GM12878 (cell line): ENCODE measurements at regions not wholly inside any gene's neighbourhood (a gene's known extent, or its start where the extent isn't known, plus 50 kb on each side); places are given as distances from the start of the nearest gene placed in this dataset.

Experiments
- ATAC-seq: fragments of 200-7000 bp; cut with Tn5 transposase; 3 replicates; pipeline ENCODE4 v1.9.1; 2020; ENCODE audit warnings: mild to moderate bottlenecking, moderate library complexity
- BruUV-seq: library from RNA; stranded (reverse); fragments of 400-500 nt; replicated peaks from 2 replicates; lab custom pipeline; 2021; lab: Mats Ljungman, UMichigan
- CTCF ChIA-PET: fragments of 300-600 bp; sonication (Branson Sonifier 250); formaldehyde crosslinking; extraction: SDS; loops from one replicate; lab custom pipeline; 2021; ENCODE audit warnings: inconsistent platforms; lab: Yijun Ruan, JAX
- POLR2A ChIA-PET: fragments of 350-600 bp; formaldehyde crosslinking; extraction: SDS; loops from one replicate; lab custom pipeline; 2021; ENCODE audit warnings: inconsistent platforms; lab: Charles Lee
- RAD21 ChIA-PET: fragments of 300-600 bp; sonication (Branson Sonifier 250); formaldehyde crosslinking; loops from one replicate; lab custom pipeline; 2023; ENCODE audit warnings: antibody characterized with exemption; ENCODE audit not compliant: unreplicated experiment; lab: Charles Lee
- SMC1A ChIA-PET: fragments of 300-600 bp; sonication (Branson Sonifier 250); formaldehyde crosslinking; loops from one replicate; lab custom pipeline; 2023; ENCODE audit not compliant: unreplicated experiment, uncharacterized antibody; lab: Charles Lee
- DNase-seq: peaks from one replicate; pipeline ENCODE4 v3.0.0-alpha.2; 2011; ENCODE audit warnings: low read depth, low spot score
- FAIRE-seq: peaks from 3 replicates; lab custom pipeline; 2011; peaks lifted over from hg19 to GRCh38; lab: Jason Lieb, UNC
- H2AFZ ChIP-seq: 2 replicates; pipeline ENCODE4 v1.6.0; 2011; ENCODE audit warnings: low read depth, low read length, control low read depth; ENCODE audit not compliant: control insufficient read depth
- H3K27ac ChIP-seq: 2 replicates; pipeline ENCODE4 v1.5.1; 2011; ENCODE audit warnings: control low read depth; ENCODE audit not compliant: control insufficient read depth, insufficient read depth
- H3K27me3 ChIP-seq, 2 experiments: replicated peaks in 1 of 2; 2 replicates each; pipeline versions ENCODE4 v1.6.0 to v1.6.1; 2011; ENCODE audit warnings: low read length in 1 of 2; ENCODE audit not compliant: control insufficient read depth in 2 of 2, insufficient read depth in 2 of 2
- H3K36me3 ChIP-seq, 2 experiments: 2 replicates each; pipeline ENCODE4 v1.5.1; 2011; ENCODE audit warnings: low read length in 1 of 2; ENCODE audit not compliant: control insufficient read depth in 2 of 2, insufficient read depth in 2 of 2
- H3K4me1 ChIP-seq: 2 replicates; pipeline ENCODE4 v1.6.1; 2011; ENCODE audit warnings: mild to moderate bottlenecking, low read length, moderate library complexity, mixed read lengths; ENCODE audit not compliant: control insufficient read depth, insufficient read depth
- H3K4me2 ChIP-seq: 2 replicates; pipeline ENCODE4 v1.6.0; 2011; ENCODE audit warnings: control low read depth; ENCODE audit not compliant: control insufficient read depth, insufficient read depth
- H3K4me3 ChIP-seq: fragments of 200-600 bp; sonication (generic); 2 replicates; pipeline ENCODE4 v1.5.1; 2016
- H3K79me2 ChIP-seq: 2 replicates; pipeline ENCODE4 v1.6.0; 2011; ENCODE audit warnings: low read length; ENCODE audit not compliant: control insufficient read depth, insufficient read depth
- H3K9ac ChIP-seq: 2 replicates; pipeline ENCODE4 v1.8.0; 2011; ENCODE audit warnings: low read length, control low read depth, mixed read lengths; ENCODE audit not compliant: control insufficient read depth, insufficient read depth
- H3K9me3 ChIP-seq: replicated peaks from 3 replicates; pipeline ENCODE4 v1.5.1; 2011; ENCODE audit warnings: mild to moderate bottlenecking, low read length; ENCODE audit not compliant: control insufficient read depth, insufficient read depth
- H4K20me1 ChIP-seq: 2 replicates; pipeline ENCODE4 v1.6.0; 2011; ENCODE audit not compliant: control insufficient read depth, insufficient read depth
- CHD4 ChIP-seq: fragments of 200-600 bp; sonication (generic); IDR thresholded peaks from 2 replicates; pipeline ENCODE4 v1.6.1; 2016; ENCODE audit warnings: mild to moderate bottlenecking
- ESRRA ChIP-seq: IDR thresholded peaks from 2 replicates; pipeline ENCODE4 v1.6.1; 2012; ENCODE audit warnings: mild to moderate bottlenecking, low read length, improper control_type of control experiment
- MYC ChIP-seq: IDR thresholded peaks from 2 replicates; pipeline ENCODE4 v1.6.1; 2011; ENCODE audit warnings: mild to moderate bottlenecking, low read length, moderate library complexity, inconsistent platforms; ENCODE audit not compliant: insufficient read depth, insufficient replicate concordance, insufficient read length, severe bottlenecking
- NRF1 ChIP-seq: conservative IDR thresholded peaks from 2 replicates; pipeline ENCODE4 v1.6.1; 2011; ENCODE audit warnings: mild to moderate bottlenecking, low read depth, low read length, improper control_type of control experiment
- SMAD5 ChIP-seq: IDR thresholded peaks from 2 replicates; pipeline ENCODE4 v1.6.1; 2016; ENCODE audit warnings: antibody characterized with exemption, low read depth
- ZNF622 ChIP-seq: fragments of 450-650 bp; IDR thresholded peaks from 2 replicates; pipeline ENCODE4 v1.6.1; 2017; ENCODE audit warnings: mild to moderate bottlenecking, inconsistent platforms
- WGBS: methylation state at CpG from one replicate; pipeline ENCODE4 v1.1.6; 2016; ENCODE audit warnings: low lambda C conversion rate; ENCODE audit not compliant: insufficient replicate concordance, insufficient coverage; ENCODE audit errors: missing lambda C conversion rate; 5-methylcytosine and 5-hydroxymethylcytosine counted together
- in situ Hi-C: fragments of 300-500 bp; cut with MboI; formaldehyde crosslinking; loops from 9 replicates; pipeline ENCODE4 v1.14.3; 2018; ENCODE audit warnings: mixed read lengths
- intact Hi-C: fragments of 100-400 bp; cut with micrococcal nuclease; formaldehyde crosslinking; loops from one replicate; pipeline ENCODE4 v1.14.2; 2022; ENCODE audit not compliant: unreplicated experiment
- TF ChIP-seq, protein P1 (sequence below): fragments of 450-650 bp; IDR thresholded peaks from 2 replicates; pipeline ENCODE4 v1.6.1; 2017; ENCODE audit warnings: low read depth, mild to moderate bottlenecking, moderate library complexity

DNA sequence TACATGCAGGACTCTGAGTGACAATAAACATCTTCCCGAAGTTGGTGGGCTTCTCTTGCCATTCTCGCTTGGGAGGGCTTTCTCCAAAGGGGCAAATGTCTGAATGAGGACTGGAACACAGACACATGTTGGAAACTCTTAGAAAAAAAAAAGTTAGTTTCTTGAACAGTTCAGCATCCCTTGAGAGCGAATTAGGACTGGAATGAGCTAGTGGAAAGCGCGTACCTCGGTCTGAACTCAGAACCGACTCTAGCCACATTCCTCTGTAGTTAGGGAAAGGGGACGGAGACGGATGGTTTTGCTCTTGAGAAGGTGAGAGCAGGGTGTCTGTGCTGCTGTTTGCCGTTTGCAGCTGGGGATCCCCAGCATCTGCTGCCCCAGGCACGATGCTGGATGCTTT, 517.3 kb downstream of the TBC1D22A start:
- H3K4me2 ChIP-seq, result no peak overlapping the region
- H3K9ac ChIP-seq, result no peak overlapping the region
- no peak for ATAC-seq
- TF ChIP-seq ESRRA (no peak), CHD4 (no peak), ZNF622 (no peak), MYC (no peak), NRF1 (no peak)
- TF ChIP-seq, protein P1, sequence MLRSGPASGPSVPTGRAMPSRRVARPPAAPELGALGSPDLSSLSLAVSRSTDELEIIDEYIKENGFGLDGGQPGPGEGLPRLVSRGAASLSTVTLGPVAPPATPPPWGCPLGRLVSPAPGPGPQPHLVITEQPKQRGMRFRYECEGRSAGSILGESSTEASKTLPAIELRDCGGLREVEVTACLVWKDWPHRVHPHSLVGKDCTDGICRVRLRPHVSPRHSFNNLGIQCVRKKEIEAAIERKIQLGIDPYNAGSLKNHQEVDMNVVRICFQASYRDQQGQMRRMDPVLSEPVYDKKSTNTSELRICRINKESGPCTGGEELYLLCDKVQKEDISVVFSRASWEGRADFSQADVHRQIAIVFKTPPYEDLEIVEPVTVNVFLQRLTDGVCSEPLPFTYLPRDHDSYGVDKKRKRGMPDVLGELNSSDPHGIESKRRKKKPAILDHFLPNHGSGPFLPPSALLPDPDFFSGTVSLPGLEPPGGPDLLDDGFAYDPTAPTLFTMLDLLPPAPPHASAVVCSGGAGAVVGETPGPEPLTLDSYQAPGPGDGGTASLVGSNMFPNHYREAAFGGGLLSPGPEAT, result no peak
- 34% methylated on average over 11 of the region's 11 CpGs for WGBS
- ChIA-PET RAD21 (no interaction called here), SMC1A (no interaction called here), CTCF (interaction anchor here (0.9 kb wide), 1 partner anchor 14 kb away, joined by 3 read pairs; no protein-coding TSS in a partner anchor), POLR2A (no interaction called here)
- H4K20me1 ChIP-seq, result no peaks in the 10 kb centered on the region
- no peaks in the 10 kb centered on the region for H3K4me1 ChIP-seq
- no TSS peak for BruUV-seq
- in situ Hi-C loops (no loop called here), intact Hi-C loops (no loop called here)
- no peak overlapping the region for H3K4me3 ChIP-seq
- H2AFZ ChIP-seq, result no peak overlapping the region
- H3K27ac ChIP-seq, result no peak overlapping the region
- FAIRE-seq, result no peak
- H3K36me3 ChIP-seq, result no peaks in the 10 kb centered on the region
- no peaks in the 10 kb centered on the region for H3K9me3 ChIP-seq
- H3K79me2 ChIP-seq, result no peaks in the 10 kb centered on the region
- no peak for DNase-seq
- no peaks in the 10 kb centered on the region for H3K27me3 ChIP-seq

DNA sequence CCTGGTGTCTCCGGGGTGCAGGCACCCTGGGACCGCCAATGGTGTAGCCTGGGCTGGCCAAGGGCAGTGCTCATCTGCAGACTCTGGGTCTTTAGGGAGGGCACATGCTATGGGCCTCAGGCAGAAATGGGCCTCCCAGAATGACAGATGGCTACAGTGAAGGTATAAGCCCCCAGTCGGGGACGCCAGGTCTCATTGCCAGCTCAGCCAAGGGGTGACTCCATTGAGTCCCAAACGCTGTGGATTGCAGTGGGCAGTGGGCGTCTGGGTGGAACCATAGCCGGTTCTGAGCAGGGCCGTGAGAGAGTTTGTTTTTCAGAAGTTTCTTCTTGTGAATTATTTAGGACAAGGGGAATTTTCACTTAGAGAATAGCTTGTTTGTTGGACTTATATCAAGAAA, 516.9 kb downstream of the TBC1D22A start:
- H3K4me3 ChIP-seq, result no peak overlapping the region
- SMC1A ChIA-PET, result no interaction called here
- no peaks in the 10 kb centered on the region for H3K9me3 ChIP-seq
- DNase-seq (no peak), FAIRE-seq (no peak), ATAC-seq (no peak)
- no peak overlapping the region for H3K4me2 ChIP-seq
- no peak for TF ChIP-seq SMAD5
- no peaks in the 10 kb centered on the region for H3K36me3 ChIP-seq
- 30% methylated on average over 8 of the region's 8 CpGs for WGBS
- H4K20me1 ChIP-seq, result no peaks in the 10 kb centered on the region
- POLR2A ChIA-PET, result no interaction called here
- no peaks in the 10 kb centered on the region for H3K4me1 ChIP-seq
- H3K9ac ChIP-seq, result no peak overlapping the region
- H3K27me3 ChIP-seq, result no peaks in the 10 kb centered on the region
- no peak overlapping the region for H3K27ac ChIP-seq
- RAD21 ChIA-PET, result no interaction called here
- no peaks in the 10 kb centered on the region for H3K79me2 ChIP-seq
- intact Hi-C loops, result no loop called here
- BruUV-seq, result no TSS peak
- in situ Hi-C loops, result no loop called here
- no peak overlapping the region for H2AFZ ChIP-seq
- CTCF ChIA-PET, result interaction anchor here (0.9 kb wide), 1 partner anchor 14 kb away, joined by 3 read pairs; no protein-coding TSS in a partner anchor
